ENCODE measurements at regions not wholly inside any gene's neighbourhood (a gene's known extent, or its start where the extent isn't known, plus 50 kb on each side); places are given as distances from the start of the nearest gene placed in this dataset.

DNA sequence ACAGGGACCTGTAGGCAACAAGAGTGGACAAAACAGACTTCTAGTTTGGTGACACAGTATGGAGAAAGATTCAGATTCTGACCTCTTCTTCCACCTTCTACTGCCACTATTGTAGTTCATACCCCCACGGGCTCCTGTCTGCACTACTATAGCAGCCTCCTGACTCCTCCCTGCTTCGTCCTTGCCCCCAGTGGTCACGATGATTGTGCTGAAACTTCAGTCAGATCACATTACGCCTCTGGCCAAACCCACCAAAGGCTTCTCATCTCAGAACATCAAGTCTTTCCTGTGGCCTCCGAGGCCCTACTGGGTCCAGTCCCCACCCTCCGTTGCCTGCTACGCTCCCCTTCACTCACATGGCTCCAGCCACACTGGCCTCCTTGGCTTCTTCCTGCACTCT is 147.6 kb downstream of the CYP26B1 start:
- CTCF ChIA-PET, result interaction anchor here (1.0 to 1.1 kb wide), 2 partner anchors 9 to 76 kb away, joined by 3 read pairs; no protein-coding TSS in a partner anchor
- peaks cover 6% of the 10 kb centered on the region; the same call in 1 of the 2 replicates for H3K27me3 ChIP-seq (ENCODE audit: insufficient read depth)
- H3K27ac ChIP-seq (ENCODE audit: low read depth in 2 of 2, low read length in 1 of 2), result no peak overlapping the region
- WGBS (ENCODE audit: low lambda C conversion rate), result 44% methylated on average over 7 of the region's 7 CpGs
- no peaks in the 10 kb centered on the region for H3K36me3 ChIP-seq (replicated peaks in 1 of 2; ENCODE audit: control insufficient read depth in 1 of 2, insufficient read depth in 2 of 2, low read length in 1 of 2)
- H3K9ac ChIP-seq, result no peak overlapping the region
- no peak for TF ChIP-seq NRF1 (IDR thresholded peaks at IDR 0.05; ENCODE audit: low read depth, low read length)
- no peaks in the 10 kb centered on the region for H3K79me2 ChIP-seq (ENCODE audit: insufficient read depth)
- H2AFZ ChIP-seq (ENCODE audit: low read depth), result no peak overlapping the region
- no peak overlapping the region for H3K4me3 ChIP-seq (ENCODE audit: low read depth in 2 of 2, low read length in 1 of 2)
- H3K4me1 ChIP-seq (ENCODE audit: control insufficient read depth in 1 of 2, insufficient read depth in 2 of 2, low read depth in 1 of 2, low read length in 1 of 2), result no peaks in the 10 kb centered on the region; a peak in 1 of 4 replicates
- H3F3A ChIP-seq (replicated peaks; ENCODE audit: insufficient read depth), result no peaks in the 10 kb centered on the region
- H3K4me2 ChIP-seq, result no peak overlapping the region
- H3K9me2 ChIP-seq, result no peaks in the 10 kb centered on the region
- no peak for DNase-seq
- H3K9me3 ChIP-seq, result no peaks in the 10 kb centered on the region
- no peaks in the 10 kb centered on the region for H4K20me1 ChIP-seq (ENCODE audit: insufficient read depth)
- POLR2A ChIA-PET, result no interaction called here

DNA sequence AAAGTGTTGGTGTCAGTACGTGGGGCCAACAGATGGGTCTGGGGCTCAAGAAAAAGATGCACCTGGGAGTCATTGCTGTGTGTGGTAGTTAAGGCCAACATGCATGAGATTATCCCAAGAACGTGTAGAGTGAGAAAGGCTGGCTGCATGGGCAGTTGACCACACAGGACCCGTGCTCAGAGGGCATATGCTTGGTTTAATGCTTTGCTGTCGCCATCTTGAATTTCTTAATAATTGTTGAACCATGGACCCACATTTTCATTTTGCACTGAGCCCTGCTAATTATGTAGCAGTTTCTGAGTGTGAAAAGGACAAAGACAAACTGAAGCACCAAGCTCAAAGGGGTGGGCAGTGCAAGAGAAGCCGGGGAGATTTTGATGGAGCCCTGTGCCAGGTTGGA is 148.1 kb downstream of the CYP26B1 start:
- no peaks in the 10 kb centered on the region for H3K9me2 ChIP-seq
- ChIA-PET CTCF (no interaction called here), POLR2A (no interaction called here)
- no peak overlapping the region for H3K4me3 ChIP-seq (ENCODE audit: low read depth in 2 of 2, low read length in 1 of 2)
- H3K27ac ChIP-seq (ENCODE audit: low read depth in 2 of 2, low read length in 1 of 2), result no peak overlapping the region
- H4K20me1 ChIP-seq (ENCODE audit: insufficient read depth), result no peaks in the 10 kb centered on the region
- H3K4me2 ChIP-seq, result no peak overlapping the region
- peaks cover under 1% of the 10 kb centered on the region; the same call in 1 of the 2 replicates for H3K27me3 ChIP-seq (ENCODE audit: insufficient read depth)
- DNase-seq, result no peak
- no peaks in the 10 kb centered on the region for H3F3A ChIP-seq (replicated peaks; ENCODE audit: insufficient read depth)
- no peak overlapping the region for H2AFZ ChIP-seq (ENCODE audit: low read depth)
- no peaks in the 10 kb centered on the region for H3K36me3 ChIP-seq (replicated peaks in 1 of 2; ENCODE audit: control insufficient read depth in 1 of 2, insufficient read depth in 2 of 2, low read length in 1 of 2)
- H3K79me2 ChIP-seq (ENCODE audit: insufficient read depth), result no peaks in the 10 kb centered on the region
- 27% methylated on average over 5 of the region's 5 CpGs for WGBS (ENCODE audit: low lambda C conversion rate)
- no peaks in the 10 kb centered on the region; a peak in 1 of 4 replicates for H3K4me1 ChIP-seq (ENCODE audit: control insufficient read depth in 1 of 2, insufficient read depth in 2 of 2, low read depth in 1 of 2, low read length in 1 of 2)
- H3K9ac ChIP-seq, result no peak overlapping the region
- no peaks in the 10 kb centered on the region for H3K9me3 ChIP-seq
- TF ChIP-seq, protein P1, sequence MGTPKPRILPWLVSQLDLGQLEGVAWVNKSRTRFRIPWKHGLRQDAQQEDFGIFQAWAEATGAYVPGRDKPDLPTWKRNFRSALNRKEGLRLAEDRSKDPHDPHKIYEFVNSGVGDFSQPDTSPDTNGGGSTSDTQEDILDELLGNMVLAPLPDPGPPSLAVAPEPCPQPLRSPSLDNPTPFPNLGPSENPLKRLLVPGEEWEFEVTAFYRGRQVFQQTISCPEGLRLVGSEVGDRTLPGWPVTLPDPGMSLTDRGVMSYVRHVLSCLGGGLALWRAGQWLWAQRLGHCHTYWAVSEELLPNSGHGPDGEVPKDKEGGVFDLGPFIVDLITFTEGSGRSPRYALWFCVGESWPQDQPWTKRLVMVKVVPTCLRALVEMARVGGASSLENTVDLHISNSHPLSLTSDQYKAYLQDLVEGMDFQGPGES (IDR thresholded peaks at IDR 0.05; ENCODE audit: low read depth, low read length), result no peak
- TF ChIP-seq RAD21 (IDR thresholded peaks at IDR 0.05; ENCODE audit: low read length) (no peak), NRF1 (IDR thresholded peaks at IDR 0.05; ENCODE audit: low read depth, low read length) (no peak), POLR2AphosphoS5 (IDR thresholded peaks at IDR 0.05; ENCODE audit: low read depth, low read length) (no peak), TAF1 (IDR thresholded peaks at IDR 0.05; ENCODE audit: borderline replicate concordance, low read depth, low read length) (no peak), TEAD4 (IDR thresholded peaks at IDR 0.05; ENCODE audit: borderline replicate concordance, insufficient read depth) (no peak), MEF2A (IDR thresholded peaks at IDR 0.05; ENCODE audit: borderline replicate concordance, low read depth) (no peak)

DNA sequence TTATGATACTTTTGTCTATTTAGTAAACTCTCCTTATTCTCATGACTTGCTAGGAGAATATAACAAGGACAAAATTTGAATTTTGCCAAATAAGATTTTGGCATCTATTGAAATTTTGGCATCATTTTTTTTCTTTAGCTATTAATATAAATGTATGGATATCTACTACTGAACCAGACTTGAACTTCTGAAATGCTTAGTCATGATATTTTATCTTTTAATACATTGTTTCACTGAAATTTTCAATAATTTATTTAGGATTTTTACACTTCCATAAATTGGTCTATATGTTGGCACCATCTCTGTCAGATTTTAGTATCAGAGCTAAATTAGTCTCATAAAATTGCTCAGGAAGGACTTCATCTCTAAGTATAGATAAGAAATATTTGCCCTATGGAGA is 149.8 kb downstream of the CYP26B1 start:
- Histone ChIP-seq H3K79me2 (ENCODE audit: insufficient read depth) (no peaks in the 10 kb centered on the region), H3K4me2 (no peak overlapping the region), H3K9ac (no peak overlapping the region), H3K4me1 (ENCODE audit: control insufficient read depth in 1 of 2, insufficient read depth in 2 of 2, low read depth in 1 of 2, low read length in 1 of 2) (no peaks in the 10 kb centered on the region; a peak in 1 of 4 replicates), H3K27me3 (ENCODE audit: insufficient read depth) (no peaks in the 10 kb centered on the region), H3F3A (replicated peaks; ENCODE audit: insufficient read depth) (no peaks in the 10 kb centered on the region), H3K4me3 (ENCODE audit: low read depth in 2 of 2, low read length in 1 of 2) (no peak overlapping the region), H3K9me3 (no peaks in the 10 kb centered on the region), H3K9me2 (no peaks in the 10 kb centered on the region), H3K27ac (ENCODE audit: low read depth in 2 of 2, low read length in 1 of 2) (no peak overlapping the region), H4K20me1 (ENCODE audit: insufficient read depth) (no peaks in the 10 kb centered on the region), H2AFZ (ENCODE audit: low read depth) (no peak overlapping the region), H3K36me3 (replicated peaks in 1 of 2; ENCODE audit: control insufficient read depth in 1 of 2, insufficient read depth in 2 of 2, low read length in 1 of 2) (no peaks in the 10 kb centered on the region)
- ChIA-PET POLR2A (no interaction called here), CTCF (interaction anchor here (1.7 kb wide), 1 partner anchor 74 kb away, joined by 6 read pairs; no protein-coding TSS in a partner anchor)
- TF ChIP-seq RCOR1 (IDR thresholded peaks at IDR 0.05; ENCODE audit: low read length), result no peak
- TF ChIP-seq, protein P1 (IDR thresholded peaks at IDR 0.05; ENCODE audit: low read depth, low read length), result no peak
- no peak for TF ChIP-seq ELF1 (IDR thresholded peaks at IDR 0.05)
- TF ChIP-seq TEAD4 (IDR thresholded peaks at IDR 0.05; ENCODE audit: borderline replicate concordance, insufficient read depth), result no peak
- TF ChIP-seq EP300 (IDR thresholded peaks at IDR 0.05; ENCODE audit: borderline replicate concordance in 1 of 2, low read depth in 1 of 2, low read length in 1 of 2), result no peak
- TF ChIP-seq, protein P2, sequence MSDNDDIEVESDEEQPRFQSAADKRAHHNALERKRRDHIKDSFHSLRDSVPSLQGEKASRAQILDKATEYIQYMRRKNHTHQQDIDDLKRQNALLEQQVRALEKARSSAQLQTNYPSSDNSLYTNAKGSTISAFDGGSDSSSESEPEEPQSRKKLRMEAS (IDR thresholded peaks at IDR 0.05; ENCODE audit: low read depth), result no peak
- DNase-seq, result no peak

Measured in SK-N-SH (cell line).